HG03354 (cell line): ENCODE measurements at regions not wholly inside any gene's neighbourhood (a gene's known extent, or its start where the extent isn't known, plus 50 kb on each side); places are given as distances from the start of the nearest gene placed in this dataset.

ENCODE experiments used
- ATAC-seq: cut with Tn5 transposase; IDR thresholded peaks from one replicate; pipeline ENCODE4 v1.9.1; 2021; ENCODE audit warnings: mild to moderate bottlenecking; ENCODE audit not compliant: unreplicated experiment, poor library complexity, severe bottlenecking

- ATAC-seq = no peak
Observed at GRCh38 chr6:167570460-167571400, 245.8 kb downstream of the TTLL2 start.

- no peak for ATAC-seq
Observed at GRCh38 chr6:167571550-167571949, 246.7 kb downstream of the TTLL2 start.

GRCh38 chr6:167572106-167572505, 247.2 kb downstream of the TTLL2 start:
- no peak for ATAC-seq

- ATAC-seq = no peak
Observed at GRCh38 chr6:167572841-167573271, 248.0 kb downstream of the TTLL2 start.

GRCh38 chr6:167573461-167574215, 248.8 kb downstream of the TTLL2 start:
- no peak for ATAC-seq

- no peak for ATAC-seq
Observed at GRCh38 chr6:167574431-167575151, 249.7 kb downstream of the TTLL2 start.

- ATAC-seq = no peak
Observed at GRCh38 chr6:167575158-167575696, 250.3 kb downstream of the TTLL2 start.

GRCh38 chr6:167576050-167576741, 250.5 kb upstream of the AFDN start:
- no peak for ATAC-seq

GRCh38 chr6:167576828-167577503, 249.7 kb upstream of the AFDN start:
- no peak for ATAC-seq

GRCh38 chr6:167577891-167578361, 248.8 kb upstream of the AFDN start:
- no peak for ATAC-seq

GRCh38 chr6:167578371-167578901, 248.3 kb upstream of the AFDN start:
- ATAC-seq = no peak

- no peak for ATAC-seq
Observed at GRCh38 chr6:167579806-167580618, 246.7 kb upstream of the AFDN start.

GRCh38 chr6:167580619-167580911, 246.1 kb upstream of the AFDN start:
- no peak for ATAC-seq

- no peak for ATAC-seq
Observed at GRCh38 chr6:167581637-167582036, 245.1 kb upstream of the AFDN start.

- no peak for ATAC-seq
Observed at GRCh38 chr6:167583412-167583811, 243.3 kb upstream of the AFDN start.

- no peak for ATAC-seq
Observed at GRCh38 chr6:167588181-167588919, 238.4 kb upstream of the AFDN start.

GRCh38 chr6:167588920-167589614, 237.6 kb upstream of the AFDN start:
- ATAC-seq = no peak
